Mesendoderm (in vitro differentiated cells): ENCODE measurements at regions not wholly inside any gene's neighbourhood (a gene's known extent, or its start where the extent isn't known, plus 50 kb on each side); places are given as distances from the start of the nearest gene placed in this dataset.

Experiments used
- DNase-seq: peaks from one replicate; pipeline ENCODE4 v3.0.0; 2013
- H2AK5ac ChIP-seq: 2 replicates; pipeline ENCODE4 v1.6.1; 2013; ENCODE audit warnings: low read length, inconsistent platforms
- H2BK120ac ChIP-seq: 2 replicates; pipeline ENCODE4 v1.6.1; 2013; ENCODE audit warnings: low read depth, mild to moderate bottlenecking, low read length, moderate library complexity, mixed read lengths
- H2BK15ac ChIP-seq: replicated peaks from 2 replicates; pipeline ENCODE4 v1.6.1; 2013; ENCODE audit warnings: low read depth, mild to moderate bottlenecking, moderate library complexity
- H2BK5ac ChIP-seq: 2 replicates; pipeline ENCODE4 v1.6.1; 2013; ENCODE audit warnings: low read length, inconsistent platforms
- H3K18ac ChIP-seq: 2 replicates; pipeline ENCODE4 v1.6.1; 2013; ENCODE audit warnings: mild to moderate bottlenecking, low read length, mixed read lengths
- H3K23ac ChIP-seq: one replicate; pipeline ENCODE4 v1.6.1; 2013; ENCODE audit warnings: low read length
- H3K27ac ChIP-seq: 2 replicates; pipeline ENCODE4 v1.5.1; 2013; ENCODE audit warnings: low read depth, mild to moderate bottlenecking, inconsistent platforms, low read length, moderate library complexity
- H3K27me3 ChIP-seq: 2 replicates; pipeline ENCODE4 v1.6.1; 2013; ENCODE audit warnings: low read length, control low read depth, mild to moderate bottlenecking, inconsistent platforms; ENCODE audit not compliant: insufficient read depth, poor library complexity
- H3K36me3 ChIP-seq: 2 replicates; pipeline ENCODE4 v1.6.1; 2013; ENCODE audit warnings: low read length, inconsistent platforms; ENCODE audit not compliant: control insufficient read depth, insufficient read depth
- H3K4ac ChIP-seq: one replicate; pipeline ENCODE4 v1.6.1; 2013; ENCODE audit warnings: low read depth, mild to moderate bottlenecking, low read length, moderate library complexity
- H3K4me1 ChIP-seq: 2 replicates; pipeline ENCODE4 v1.6.1; 2013; ENCODE audit warnings: low read depth, low read length, inconsistent platforms; ENCODE audit not compliant: control insufficient read depth
- H3K4me2 ChIP-seq: 2 replicates; pipeline ENCODE4 v1.6.1; 2013; ENCODE audit warnings: low read length
- H3K4me3 ChIP-seq: 2 replicates; pipeline ENCODE4 v1.5.1; 2013; ENCODE audit warnings: mild to moderate bottlenecking, low read length
- H3K56ac ChIP-seq: one replicate; pipeline ENCODE4 v1.6.1; 2013; ENCODE audit warnings: low read length
- H3K79me1 ChIP-seq: 2 replicates; pipeline ENCODE4 v1.6.1; 2013; ENCODE audit warnings: low read length, inconsistent platforms
- H3K79me2 ChIP-seq: 2 replicates; pipeline ENCODE4 v1.6.1; 2013; ENCODE audit warnings: mild to moderate bottlenecking, low read length; ENCODE audit not compliant: control insufficient read depth, insufficient read depth
- H3K9ac ChIP-seq: 2 replicates; pipeline ENCODE4 v1.6.1; 2013; ENCODE audit warnings: low read length, inconsistent platforms
- H4K5ac ChIP-seq: one replicate; pipeline ENCODE4 v1.6.1; 2013; ENCODE audit warnings: low read length
- H4K8ac ChIP-seq: one replicate; pipeline ENCODE4 v1.6.1; 2013; ENCODE audit warnings: low read depth, mild to moderate bottlenecking, control low read depth, low read length, moderate library complexity
- WGBS: extraction: QIAGEN DNeasy Blood & Tissue Kit; methylation state at CpG from one replicate; pipeline ENCODE4 v1.1.7; 2013; ENCODE audit warnings: low lambda C conversion rate, missing lambda C conversion rate; ENCODE audit not compliant: insufficient coverage; ENCODE audit errors: extremely low coverage; 5-methylcytosine and 5-hydroxymethylcytosine counted together

GRCh38 chr13:34522808-34523207 lies 419.3 kb upstream of the NBEA start:
- no peak overlapping the region for H3K4ac ChIP-seq
- H3K23ac ChIP-seq, result no peak overlapping the region
- no peak overlapping the region for H3K56ac ChIP-seq
- no peak overlapping the region for H3K27ac ChIP-seq
- H4K5ac ChIP-seq, result no peak overlapping the region
- H2BK120ac ChIP-seq, result no peak overlapping the region
- no peak overlapping the region for H3K18ac ChIP-seq
- H2AK5ac ChIP-seq, result no peak overlapping the region
- H2BK5ac ChIP-seq, result no peak overlapping the region
- no peak overlapping the region for H3K9ac ChIP-seq
- H3K79me2 ChIP-seq, result no peaks in the 10 kb centered on the region
- H4K8ac ChIP-seq, result no peak overlapping the region
- H3K36me3 ChIP-seq, result no peaks in the 10 kb centered on the region
- WGBS, result no CpG with 5 or more reads among the region's 4 CpGs
- H2BK15ac ChIP-seq, result no peak overlapping the region
- H3K4me1 ChIP-seq, result no peaks in the 10 kb centered on the region
- no peak overlapping the region for H3K4me2 ChIP-seq
- no peaks in the 10 kb centered on the region for H3K27me3 ChIP-seq
- no peak overlapping the region for H3K4me3 ChIP-seq
- no peaks in the 10 kb centered on the region for H3K79me1 ChIP-seq
- DNase-seq, result no peak

- no peak overlapping the region for H3K23ac ChIP-seq
- no peak overlapping the region for H4K8ac ChIP-seq
- H3K27me3 ChIP-seq, result no peaks in the 10 kb centered on the region
- H3K4me2 ChIP-seq, result no peak overlapping the region
- no peak overlapping the region for H2BK15ac ChIP-seq
- H3K79me2 ChIP-seq, result no peaks in the 10 kb centered on the region
- H3K27ac ChIP-seq, result no peak overlapping the region
- H3K56ac ChIP-seq, result no peak overlapping the region
- no peak overlapping the region for H3K9ac ChIP-seq
- no peaks in the 10 kb centered on the region for H3K79me1 ChIP-seq
- no peaks in the 10 kb centered on the region for H3K4me1 ChIP-seq
- no peak overlapping the region for H2BK120ac ChIP-seq
- no peak overlapping the region for H4K5ac ChIP-seq
- no peak overlapping the region for H3K4ac ChIP-seq
- WGBS, result no CpG with 5 or more reads among the region's 3 CpGs
- H2AK5ac ChIP-seq, result no peak overlapping the region
- H2BK5ac ChIP-seq, result no peak overlapping the region
- H3K4me3 ChIP-seq, result no peak overlapping the region
- no peaks in the 10 kb centered on the region for H3K36me3 ChIP-seq
- H3K18ac ChIP-seq, result no peak overlapping the region
- no peak for DNase-seq
These were observed 418.7 kb upstream of the NBEA start for GRCh38 chr13:34523406-34523805.

- no peak overlapping the region for H2BK120ac ChIP-seq
- H3K23ac ChIP-seq, result no peak overlapping the region
- no peaks in the 10 kb centered on the region for H3K79me2 ChIP-seq
- H2BK15ac ChIP-seq, result no peak overlapping the region
- H3K27ac ChIP-seq, result no peak overlapping the region
- no peak overlapping the region for H3K4ac ChIP-seq
- H3K79me1 ChIP-seq, result no peaks in the 10 kb centered on the region
- H3K27me3 ChIP-seq, result no peaks in the 10 kb centered on the region
- no peak overlapping the region for H4K8ac ChIP-seq
- H2AK5ac ChIP-seq, result no peak overlapping the region
- H3K9ac ChIP-seq, result no peak overlapping the region
- no peak overlapping the region for H2BK5ac ChIP-seq
- no peaks in the 10 kb centered on the region for H3K36me3 ChIP-seq
- no peak overlapping the region for H3K4me2 ChIP-seq
- H4K5ac ChIP-seq, result no peak overlapping the region
- WGBS, result no CpG with 5 or more reads among the region's 2 CpGs
- no peak overlapping the region for H3K18ac ChIP-seq
- no peaks in the 10 kb centered on the region for H3K4me1 ChIP-seq
- DNase-seq, result no peak
- no peak overlapping the region for H3K56ac ChIP-seq
- H3K4me3 ChIP-seq, result no peak overlapping the region
These were observed 408.1 kb upstream of the NBEA start for GRCh38 chr13:34533941-34534340.

- no peak overlapping the region for H3K4me2 ChIP-seq
- H3K36me3 ChIP-seq, result no peaks in the 10 kb centered on the region
- H3K18ac ChIP-seq, result no peak overlapping the region
- H3K4me3 ChIP-seq, result no peak overlapping the region
- H4K5ac ChIP-seq, result no peak overlapping the region
- no peak overlapping the region for H2BK5ac ChIP-seq
- H3K4me1 ChIP-seq, result no peaks in the 10 kb centered on the region
- H3K56ac ChIP-seq, result no peak overlapping the region
- no peak overlapping the region for H3K4ac ChIP-seq
- H3K27ac ChIP-seq, result no peak overlapping the region
- no peak for DNase-seq
- no peak overlapping the region for H2BK15ac ChIP-seq
- no CpG with 5 or more reads among the region's 4 CpGs for WGBS
- H3K79me2 ChIP-seq, result no peaks in the 10 kb centered on the region
- H4K8ac ChIP-seq, result no peak overlapping the region
- H3K79me1 ChIP-seq, result no peaks in the 10 kb centered on the region
- H3K27me3 ChIP-seq, result no peaks in the 10 kb centered on the region
- H3K9ac ChIP-seq, result no peak overlapping the region
- no peak overlapping the region for H2AK5ac ChIP-seq
- no peak overlapping the region for H3K23ac ChIP-seq
- no peak overlapping the region for H2BK120ac ChIP-seq
These were observed 399.7 kb upstream of the NBEA start for GRCh38 chr13:34542321-34542720.

GRCh38 chr13:34543836-34544235 lies 398.2 kb upstream of the NBEA start:
- Histone ChIP-seq H3K4me2 (no peak overlapping the region), H3K27me3 (no peaks in the 10 kb centered on the region), H2AK5ac (no peak overlapping the region), H3K79me1 (no peaks in the 10 kb centered on the region), H3K9ac (no peak overlapping the region), H3K56ac (no peak overlapping the region), H3K4me1 (no peaks in the 10 kb centered on the region), H3K4me3 (no peak overlapping the region), H3K79me2 (no peaks in the 10 kb centered on the region), H4K8ac (no peak overlapping the region), H4K5ac (no peak overlapping the region), H2BK5ac (no peak overlapping the region), H3K36me3 (no peaks in the 10 kb centered on the region), H2BK15ac (no peak overlapping the region), H2BK120ac (no peak overlapping the region), H3K23ac (no peak overlapping the region), H3K18ac (no peak overlapping the region), H3K27ac (no peak overlapping the region), H3K4ac (no peak overlapping the region)
- WGBS, result 100% methylated on average over 1 of the region's 4 CpGs
- no peak for DNase-seq

- Histone ChIP-seq H4K8ac (no peak overlapping the region), H3K4me2 (no peak overlapping the region), H3K9ac (no peak overlapping the region), H3K27ac (no peak overlapping the region), H3K79me2 (no peaks in the 10 kb centered on the region), H2BK120ac (no peak overlapping the region), H4K5ac (no peak overlapping the region), H3K4me1 (no peaks in the 10 kb centered on the region), H2BK5ac (no peak overlapping the region), H3K4ac (no peak overlapping the region), H3K36me3 (no peaks in the 10 kb centered on the region), H3K23ac (no peak overlapping the region), H3K56ac (no peak overlapping the region), H2AK5ac (no peak overlapping the region), H3K79me1 (no peaks in the 10 kb centered on the region), H3K4me3 (no peak overlapping the region), H3K18ac (no peak overlapping the region), H2BK15ac (no peak overlapping the region), H3K27me3 (no peaks in the 10 kb centered on the region)
- DNase-seq, result no peak
- no CpG with 5 or more reads among the region's 2 CpGs for WGBS
These were observed 396.6 kb upstream of the NBEA start for GRCh38 chr13:34545461-34545860.
